ENCODE measurements at regions not wholly inside any gene's neighbourhood (a gene's known extent, or its start where the extent isn't known, plus 50 kb on each side); places are given as distances from the start of the nearest gene placed in this dataset.

- no peak for TF ChIP-seq CTCF (IDR thresholded peaks at IDR 0.05; ENCODE audit: extremely low read depth, insufficient read depth, missing control alignments)
- DNase-seq (ENCODE audit: low spot score) = no peak
- in situ Hi-C loops (cut with MboI; ENCODE audit: low pct_unique_long_range_greater_than_20kb, low sequenced_read_pairs, unreplicated experiment) = no loop called here
These were observed 306.5 kb downstream of the PRDM5 start for GRCh38 chr4:120616041-120616440.

DNA sequence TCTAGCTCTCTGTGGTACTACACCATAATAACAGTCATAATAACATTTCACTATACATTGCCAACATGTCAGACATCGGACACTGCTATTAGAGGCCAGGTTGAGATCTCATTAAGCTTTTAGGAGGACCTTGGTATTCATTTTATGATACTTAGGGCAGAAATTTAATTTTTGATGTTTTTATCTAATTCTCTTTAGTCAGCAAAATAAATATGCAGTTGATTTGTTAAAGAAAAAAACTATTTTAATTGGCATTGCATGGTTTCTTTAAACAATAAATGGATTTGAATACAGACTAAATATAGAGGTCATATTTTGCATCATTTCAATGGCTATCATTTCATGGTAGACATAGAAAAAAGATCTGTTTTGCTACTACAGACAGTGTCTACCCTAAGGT lies 308.7 kb downstream of the PRDM5 start:
- no peak for DNase-seq (ENCODE audit: low spot score)
- TF ChIP-seq CTCF (IDR thresholded peaks at IDR 0.05; ENCODE audit: extremely low read depth, insufficient read depth, missing control alignments) = no peak
- in situ Hi-C loops (cut with MboI; ENCODE audit: low pct_unique_long_range_greater_than_20kb, low sequenced_read_pairs, unreplicated experiment) = no loop called here

- in situ Hi-C loops (cut with MboI; ENCODE audit: low pct_unique_long_range_greater_than_20kb, low sequenced_read_pairs, unreplicated experiment) = no loop called here
- no peak for TF ChIP-seq CTCF (IDR thresholded peaks at IDR 0.05; ENCODE audit: extremely low read depth, insufficient read depth, missing control alignments)
- no peak for DNase-seq (ENCODE audit: low spot score)
These were observed 311.4 kb downstream of the PRDM5 start for GRCh38 chr4:120611092-120611491.

DNA sequence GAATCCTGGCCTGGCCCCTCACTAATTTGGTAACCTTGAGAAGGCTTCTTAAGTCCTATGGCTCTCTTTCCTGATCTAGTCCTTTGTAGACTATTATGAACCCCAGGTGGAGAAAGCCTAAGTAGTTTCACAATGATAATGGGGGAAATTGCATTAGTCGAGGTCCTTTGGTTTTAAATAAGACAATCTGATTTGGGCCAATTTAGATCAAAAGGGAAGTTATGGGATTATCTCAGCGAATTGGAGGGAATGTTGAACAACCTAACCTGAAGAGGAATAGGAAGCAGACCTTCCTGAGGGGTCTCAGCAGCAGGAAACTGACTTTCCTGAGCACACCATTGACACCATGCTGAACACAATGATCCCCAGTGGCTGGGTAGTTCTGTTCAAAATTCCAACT lies 331.5 kb downstream of the PRDM5 start:
- no peak for TF ChIP-seq CTCF (IDR thresholded peaks at IDR 0.05; ENCODE audit: extremely low read depth, insufficient read depth, missing control alignments)
- DNase-seq (ENCODE audit: low spot score) = no peak
- in situ Hi-C loops (cut with MboI; ENCODE audit: low pct_unique_long_range_greater_than_20kb, low sequenced_read_pairs, unreplicated experiment) = no loop called here

DNA sequence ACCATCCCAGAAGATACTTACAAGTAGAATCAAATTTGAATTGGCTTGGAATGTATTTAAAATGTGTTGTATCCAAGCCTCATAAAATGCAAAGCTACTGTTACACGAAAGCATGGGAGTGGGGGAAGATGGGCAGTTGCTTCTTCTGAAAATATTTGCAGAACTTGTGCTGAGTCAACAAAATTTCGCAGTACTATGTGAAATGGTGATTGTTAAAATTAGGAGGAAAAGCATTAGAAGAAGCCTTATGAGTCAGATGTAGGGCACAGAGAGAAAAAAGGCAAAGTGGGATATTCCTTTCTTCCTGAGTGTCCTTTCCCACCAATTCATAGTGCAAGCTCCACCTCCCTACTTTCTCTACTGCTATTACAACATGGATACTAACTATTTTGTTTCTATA lies 332.7 kb downstream of the PRDM5 start:
- DNase-seq (ENCODE audit: low spot score) = no peak
- TF ChIP-seq CTCF (IDR thresholded peaks at IDR 0.05; ENCODE audit: extremely low read depth, insufficient read depth, missing control alignments) = no peak
- in situ Hi-C loops (cut with MboI; ENCODE audit: low pct_unique_long_range_greater_than_20kb, low sequenced_read_pairs, unreplicated experiment) = no loop called here

GRCh38 chr4:120568731-120569130 lies 353.8 kb downstream of the PRDM5 start:
- DNase-seq (ENCODE audit: low spot score) = no peak
- TF ChIP-seq CTCF (IDR thresholded peaks at IDR 0.05; ENCODE audit: extremely low read depth, insufficient read depth, missing control alignments) = no peak
- in situ Hi-C loops (cut with MboI; ENCODE audit: low pct_unique_long_range_greater_than_20kb, low sequenced_read_pairs, unreplicated experiment) = no loop called here

- in situ Hi-C loops (cut with MboI; ENCODE audit: low pct_unique_long_range_greater_than_20kb, low sequenced_read_pairs, unreplicated experiment) = no loop called here
- TF ChIP-seq CTCF (IDR thresholded peaks at IDR 0.05; ENCODE audit: extremely low read depth, insufficient read depth, missing control alignments) = no peak
- no peak for DNase-seq (ENCODE audit: low spot score)
These were observed 360.9 kb downstream of the PRDM5 start for GRCh38 chr4:120561648-120562047.
